CD4-positive, alpha-beta T cell (primary cell): ENCODE measurements at regions not wholly inside any gene's neighbourhood (a gene's known extent, or its start where the extent isn't known, plus 50 kb on each side); places are given as distances from the start of the nearest gene placed in this dataset.

Experiments
- ATAC-seq: fragments of 200-7000 bp; cut with Tn5 transposase; one replicate; pipeline ENCODE4 v1.10.0; 2022; ENCODE audit warnings: mild to moderate bottlenecking; ENCODE audit not compliant: poor library complexity
- CTCF ChIA-PET: fragments of 350-600 bp; sonication (Branson Sonifier 250); formaldehyde crosslinking; loops from one replicate; lab custom pipeline; 2021; ENCODE audit warnings: antibody characterized with exemption, inconsistent platforms; lab: Charles Lee
- POLR2A ChIA-PET: fragments of 350-600 bp; sonication (Branson Sonifier 250); formaldehyde crosslinking; loops from one replicate; lab custom pipeline; 2021; ENCODE audit warnings: antibody characterized with exemption, inconsistent platforms; lab: Charles Lee
- DNase-seq, 14 experiments: peaks; one replicate each; pipeline ENCODE4 v3.0.0-alpha.2; 2013 to 2020; ENCODE audit warnings: mixed read lengths in 2 of 14
- H3K27ac ChIP-seq, 2 donors: one replicate each; pipeline versions ENCODE4 v1.5.1 to v1.7.0; 2013; ENCODE audit warnings: low read length in 2 of 2, low read depth in 1 of 2, mild to moderate bottlenecking in 1 of 2
- H3K27me3 ChIP-seq, 2 experiments: 1 replicate in 1 of 2; 2 replicates in 1 of 2; pipeline versions ENCODE4 v1.6.1 to v1.7.0; 2013; ENCODE audit warnings: low read length in 2 of 2, control low read depth in 1 of 2, mild to moderate bottlenecking in 1 of 2, moderate library complexity in 1 of 2; ENCODE audit not compliant: insufficient read depth in 2 of 2, control insufficient read depth in 1 of 2
- H3K36me3 ChIP-seq: one replicate; pipeline ENCODE4 v1.6.1; 2013; ENCODE audit warnings: low read length, control low read depth; ENCODE audit not compliant: insufficient read depth
- H3K4me1 ChIP-seq: one replicate; pipeline ENCODE4 v1.6.1; 2013; ENCODE audit warnings: low read length, control low read depth; ENCODE audit not compliant: insufficient read depth
- H3K4me3 ChIP-seq: one replicate; pipeline ENCODE4 v1.5.1; 2013; ENCODE audit warnings: mild to moderate bottlenecking, low read length, moderate library complexity
- H3K9me3 ChIP-seq, 2 experiments: 1 replicate in 1 of 2; 2 replicates in 1 of 2; pipeline versions ENCODE4 v1.6.1 to v1.7.0; 2013; ENCODE audit warnings: low read length in 2 of 2, mild to moderate bottlenecking in 2 of 2, control low read depth in 1 of 2, moderate library complexity in 1 of 2; ENCODE audit not compliant: control insufficient read depth in 1 of 2, insufficient read depth in 1 of 2
- H3K27ac Mint-ChIP-seq: one replicate; pipeline ENCODE4 v1.8.0; 2020; ENCODE audit warnings: mixed read lengths
- H3K27me3 Mint-ChIP-seq: one replicate; pipeline ENCODE4 v1.8.0; 2021; ENCODE audit warnings: mixed read lengths
- H3K36me3 Mint-ChIP-seq: one replicate; pipeline ENCODE4 v1.8.0; 2021; ENCODE audit warnings: low read depth, mixed read lengths
- H3K4me1 Mint-ChIP-seq: one replicate; pipeline ENCODE4 v1.8.0; 2021; ENCODE audit warnings: low read depth, mixed read lengths
- H3K4me3 Mint-ChIP-seq: one replicate; pipeline ENCODE4 v1.8.0; 2020; ENCODE audit warnings: mild to moderate bottlenecking, mixed read lengths
- H3K9me3 Mint-ChIP-seq: one replicate; pipeline ENCODE4 v1.8.0; 2020; ENCODE audit warnings: mixed read lengths
- intact Hi-C, 2 experiments: fragments of 100-400 bp; cut with DNase I in 1 of 2; cut with micrococcal nuclease in 1 of 2; formaldehyde crosslinking; loops; one replicate each; pipeline versions ENCODE4 v1.15.1 to v1.9.0; 2023 to 2025; cut with DNase I, micrococcal nuclease
- TF ChIP-seq, protein P1 (sequence below): fragments of 200-600 bp; IDR thresholded peaks from one replicate; pipeline ENCODE4 v1.8.0; 2022; ENCODE audit warnings: antibody characterized with exemption, mild to moderate bottlenecking

DNA sequence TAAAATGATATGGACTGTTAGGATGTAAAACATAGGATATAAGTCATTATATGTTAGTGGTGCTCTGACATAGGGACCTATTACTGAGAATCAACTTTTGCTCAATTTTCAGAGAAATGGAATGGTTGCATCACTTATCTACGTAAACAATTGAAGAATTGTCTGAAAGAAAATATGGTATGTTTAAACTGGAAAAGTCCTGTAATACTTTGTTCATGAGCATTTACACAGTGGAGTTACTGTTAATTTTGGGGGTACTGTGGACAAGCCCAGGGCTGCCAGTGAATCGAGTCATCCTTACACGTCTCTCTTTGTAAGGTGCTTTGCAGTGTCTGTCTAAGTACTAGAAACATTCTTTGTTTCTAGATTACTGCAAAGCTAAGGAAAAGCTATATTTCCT is 152.0 kb downstream of the ZNF22 start:
- TF ChIP-seq, protein P1, sequence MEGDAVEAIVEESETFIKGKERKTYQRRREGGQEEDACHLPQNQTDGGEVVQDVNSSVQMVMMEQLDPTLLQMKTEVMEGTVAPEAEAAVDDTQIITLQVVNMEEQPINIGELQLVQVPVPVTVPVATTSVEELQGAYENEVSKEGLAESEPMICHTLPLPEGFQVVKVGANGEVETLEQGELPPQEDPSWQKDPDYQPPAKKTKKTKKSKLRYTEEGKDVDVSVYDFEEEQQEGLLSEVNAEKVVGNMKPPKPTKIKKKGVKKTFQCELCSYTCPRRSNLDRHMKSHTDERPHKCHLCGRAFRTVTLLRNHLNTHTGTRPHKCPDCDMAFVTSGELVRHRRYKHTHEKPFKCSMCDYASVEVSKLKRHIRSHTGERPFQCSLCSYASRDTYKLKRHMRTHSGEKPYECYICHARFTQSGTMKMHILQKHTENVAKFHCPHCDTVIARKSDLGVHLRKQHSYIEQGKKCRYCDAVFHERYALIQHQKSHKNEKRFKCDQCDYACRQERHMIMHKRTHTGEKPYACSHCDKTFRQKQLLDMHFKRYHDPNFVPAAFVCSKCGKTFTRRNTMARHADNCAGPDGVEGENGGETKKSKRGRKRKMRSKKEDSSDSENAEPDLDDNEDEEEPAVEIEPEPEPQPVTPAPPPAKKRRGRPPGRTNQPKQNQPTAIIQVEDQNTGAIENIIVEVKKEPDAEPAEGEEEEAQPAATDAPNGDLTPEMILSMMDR, result no peak
- ChIA-PET CTCF (no interaction called here), POLR2A (no interaction called here)
- Mint-ChIP-seq H3K4me1 (no peaks in the 10 kb centered on the region), H3K9me3 (no peaks in the 10 kb centered on the region), H3K36me3 (no peaks in the 10 kb centered on the region), H3K4me3 (no peak overlapping the region), H3K27ac (no peak overlapping the region), H3K27me3 (peaks cover 6% of the 10 kb centered on the region)
- Histone ChIP-seq H3K4me1 (no peaks in the 10 kb centered on the region), H3K4me3 (no peak overlapping the region), H3K27me3 (no peaks in the 10 kb centered on the region), H3K36me3 (no peaks in the 10 kb centered on the region), H3K9me3 (no peaks in the 10 kb centered on the region), H3K27ac (no peak overlapping the region)
- intact Hi-C loops, result no loop called here
- DNase-seq, result no peak
- ATAC-seq, result no peak

GRCh38 chr10:45154502-45154901 is 153.8 kb downstream of the ZNF22 start:
- no peaks in the 10 kb centered on the region for H3K4me1 Mint-ChIP-seq
- H3K27ac Mint-ChIP-seq, result no peak overlapping the region
- peaks cover 6% of the 10 kb centered on the region for H3K27me3 Mint-ChIP-seq
- H3K4me3 Mint-ChIP-seq, result no peak overlapping the region
- Histone ChIP-seq H3K4me1 (no peaks in the 10 kb centered on the region), H3K9me3 (no peaks in the 10 kb centered on the region), H3K27me3 (no peaks in the 10 kb centered on the region), H3K27ac (no peak overlapping the region), H3K36me3 (no peaks in the 10 kb centered on the region), H3K4me3 (no peak overlapping the region)
- no peaks in the 10 kb centered on the region for H3K36me3 Mint-ChIP-seq
- intact Hi-C loops, result no loop called here
- no peaks in the 10 kb centered on the region for H3K9me3 Mint-ChIP-seq
- DNase-seq (no peak), ATAC-seq (no peak)
- TF ChIP-seq, protein P1, result no peak
- ChIA-PET CTCF (no interaction called here), POLR2A (no interaction called here)

DNA sequence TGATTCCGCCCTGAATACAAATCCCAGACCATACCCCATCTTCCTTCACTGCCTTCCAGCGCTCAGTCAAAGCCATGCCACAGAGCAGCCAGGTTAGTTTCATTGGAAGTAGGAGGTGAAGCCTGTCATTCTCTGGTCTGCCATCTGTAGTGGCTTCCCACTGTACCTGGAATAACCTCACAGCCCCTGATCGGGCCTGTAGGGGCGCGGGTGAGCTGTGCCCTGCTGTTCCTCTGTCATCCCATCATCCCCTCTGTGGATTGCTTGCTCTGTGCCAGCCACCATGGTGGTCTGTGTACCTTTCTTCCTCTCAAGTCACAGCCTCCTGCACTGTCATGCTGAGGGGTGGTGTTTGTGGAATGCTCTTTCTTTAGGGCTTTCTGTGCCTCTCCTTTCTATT is 155.1 kb downstream of the ZNF22 start:
- no peaks in the 10 kb centered on the region for H3K9me3 Mint-ChIP-seq
- H3K27ac Mint-ChIP-seq, result no peak overlapping the region
- intact Hi-C loops, result no loop called here
- Histone ChIP-seq H3K27me3 (no peaks in the 10 kb centered on the region), H3K27ac (no peak overlapping the region), H3K4me1 (no peaks in the 10 kb centered on the region), H3K36me3 (no peaks in the 10 kb centered on the region), H3K9me3 (no peaks in the 10 kb centered on the region), H3K4me3 (no peak overlapping the region)
- no peaks in the 10 kb centered on the region for H3K4me1 Mint-ChIP-seq
- H3K4me3 Mint-ChIP-seq, result no peak overlapping the region
- ATAC-seq (no peak), DNase-seq (no peak)
- peaks cover 6% of the 10 kb centered on the region for H3K27me3 Mint-ChIP-seq
- ChIA-PET CTCF (no interaction called here), POLR2A (no interaction called here)
- TF ChIP-seq, protein P1, result no peak
- H3K36me3 Mint-ChIP-seq, result no peaks in the 10 kb centered on the region
